ENCODE measurements at regions not wholly inside any gene's neighbourhood (a gene's known extent, or its start where the extent isn't known, plus 50 kb on each side); places are given as distances from the start of the nearest gene placed in this dataset.

DNA sequence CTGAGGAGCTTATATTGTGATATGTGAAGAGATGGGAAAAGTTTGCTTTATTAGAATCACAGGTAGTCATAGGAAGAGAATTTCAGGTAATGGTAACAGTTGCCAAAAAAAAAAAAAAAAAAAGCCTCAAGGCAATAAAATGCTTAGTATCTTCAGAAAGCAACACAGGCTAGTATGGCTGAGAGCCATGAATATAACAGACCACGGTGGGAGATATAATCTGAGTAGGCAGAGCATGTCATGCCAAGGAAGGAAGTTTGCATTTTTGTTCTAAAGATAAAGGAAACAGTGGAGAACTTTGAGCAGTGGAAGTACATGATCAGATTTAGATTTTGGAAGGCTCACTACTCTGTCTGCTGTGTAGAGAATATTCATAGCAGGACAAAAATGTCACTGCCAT, 211.4 kb downstream of the ETS1 start:
- intact Hi-C loops (cut with DNase I) = no loop called here
- ATAC-seq (no peak), DNase-seq (no peak)
- Histone ChIP-seq H3K27me3 (ENCODE audit: low read depth) (no peaks in the 10 kb centered on the region), H3K27ac (no peak overlapping the region), H3K4me1 (no peaks in the 10 kb centered on the region), H3K36me3 (no peaks in the 10 kb centered on the region), H3K9me3 (no peaks in the 10 kb centered on the region), H3K4me3 (no peak overlapping the region)
- TF ChIP-seq, protein P1, sequence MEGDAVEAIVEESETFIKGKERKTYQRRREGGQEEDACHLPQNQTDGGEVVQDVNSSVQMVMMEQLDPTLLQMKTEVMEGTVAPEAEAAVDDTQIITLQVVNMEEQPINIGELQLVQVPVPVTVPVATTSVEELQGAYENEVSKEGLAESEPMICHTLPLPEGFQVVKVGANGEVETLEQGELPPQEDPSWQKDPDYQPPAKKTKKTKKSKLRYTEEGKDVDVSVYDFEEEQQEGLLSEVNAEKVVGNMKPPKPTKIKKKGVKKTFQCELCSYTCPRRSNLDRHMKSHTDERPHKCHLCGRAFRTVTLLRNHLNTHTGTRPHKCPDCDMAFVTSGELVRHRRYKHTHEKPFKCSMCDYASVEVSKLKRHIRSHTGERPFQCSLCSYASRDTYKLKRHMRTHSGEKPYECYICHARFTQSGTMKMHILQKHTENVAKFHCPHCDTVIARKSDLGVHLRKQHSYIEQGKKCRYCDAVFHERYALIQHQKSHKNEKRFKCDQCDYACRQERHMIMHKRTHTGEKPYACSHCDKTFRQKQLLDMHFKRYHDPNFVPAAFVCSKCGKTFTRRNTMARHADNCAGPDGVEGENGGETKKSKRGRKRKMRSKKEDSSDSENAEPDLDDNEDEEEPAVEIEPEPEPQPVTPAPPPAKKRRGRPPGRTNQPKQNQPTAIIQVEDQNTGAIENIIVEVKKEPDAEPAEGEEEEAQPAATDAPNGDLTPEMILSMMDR (IDR thresholded peaks at IDR 0.05) = no peak

GRCh38 chr11:128374026-128374425, 213.3 kb downstream of the ETS1 start:
- no peak overlapping the region for H3K27ac ChIP-seq
- intact Hi-C loops (cut with DNase I) = no loop called here
- no peaks in the 10 kb centered on the region for H3K27me3 ChIP-seq (ENCODE audit: low read depth)
- ATAC-seq = no peak
- no peak for DNase-seq
- H3K9me3 ChIP-seq = no peaks in the 10 kb centered on the region
- H3K4me3 ChIP-seq = no peak overlapping the region
- no peaks in the 10 kb centered on the region for H3K4me1 ChIP-seq
- no peaks in the 10 kb centered on the region for H3K36me3 ChIP-seq
- TF ChIP-seq, protein P1 (IDR thresholded peaks at IDR 0.05) = no peak

GRCh38 chr11:128372977-128373376, 214.4 kb downstream of the ETS1 start:
- H3K4me1 ChIP-seq = no peaks in the 10 kb centered on the region
- H3K27ac ChIP-seq = no peak overlapping the region
- intact Hi-C loops (cut with DNase I) = no loop called here
- DNase-seq = no peak
- TF ChIP-seq, protein P1 (IDR thresholded peaks at IDR 0.05) = no peak
- ATAC-seq = no peak
- no peaks in the 10 kb centered on the region for H3K9me3 ChIP-seq
- H3K4me3 ChIP-seq = no peak overlapping the region
- H3K36me3 ChIP-seq = no peaks in the 10 kb centered on the region
- H3K27me3 ChIP-seq (ENCODE audit: low read depth) = no peaks in the 10 kb centered on the region

GRCh38 chr11:128367573-128367972, 219.8 kb downstream of the ETS1 start:
- Histone ChIP-seq H3K4me3 (no peak overlapping the region), H3K36me3 (no peaks in the 10 kb centered on the region), H3K27ac (no peak overlapping the region), H3K4me1 (no peaks in the 10 kb centered on the region), H3K9me3 (no peaks in the 10 kb centered on the region), H3K27me3 (ENCODE audit: low read depth) (no peaks in the 10 kb centered on the region)
- DNase-seq = no peak
- TF ChIP-seq, protein P1 (IDR thresholded peaks at IDR 0.05) = no peak
- ATAC-seq = no peak
- intact Hi-C loops (cut with DNase I) = no loop called here

GRCh38 chr11:128365044-128365443, 222.3 kb downstream of the ETS1 start:
- no peak for ATAC-seq
- Histone ChIP-seq H3K27ac (no peak overlapping the region), H3K9me3 (no peaks in the 10 kb centered on the region), H3K27me3 (ENCODE audit: low read depth) (no peaks in the 10 kb centered on the region), H3K36me3 (no peaks in the 10 kb centered on the region), H3K4me1 (peaks cover 8% of the 10 kb centered on the region), H3K4me3 (no peak overlapping the region)
- DNase-seq = no peak
- intact Hi-C loops (cut with DNase I) = no loop called here
- TF ChIP-seq, protein P1 (IDR thresholded peaks at IDR 0.05) = no peak

All from lower lobe of right lung (tissue), 2 donors.